ENCODE measurements at regions not wholly inside any gene's neighbourhood (a gene's known extent, or its start where the extent isn't known, plus 50 kb on each side); places are given as distances from the start of the nearest gene placed in this dataset.
A peak's percentile ranks its signal among the peaks of the same experiment; 100 is the strongest.
"Not testable (repeated sequence)": the region's sequence is repeated elsewhere in the genome, so short reads cannot be mapped to it uniquely, and the experiment has no call there.

DNA sequence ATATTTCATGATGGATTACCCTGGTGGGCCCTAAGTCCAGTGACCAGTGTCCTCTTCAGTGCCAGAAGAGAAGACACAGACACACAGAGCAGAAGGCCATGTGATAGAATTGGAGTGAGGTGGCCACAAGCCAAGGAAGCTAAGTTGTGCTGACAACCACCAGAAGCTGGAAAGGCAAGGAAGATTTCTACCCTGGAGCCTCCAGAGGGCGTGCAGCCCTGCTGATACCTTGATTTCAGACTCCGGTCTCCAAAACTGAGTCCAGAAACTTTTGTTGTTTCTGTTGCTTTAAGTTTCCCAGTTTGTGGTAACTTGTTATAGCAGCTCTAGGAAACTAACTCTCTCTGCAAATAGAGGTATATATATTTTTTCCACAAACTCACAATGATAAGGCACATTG lies 396.6 kb upstream of the ASIC2 start:
- no peak for DNase-seq (ENCODE audit: low read depth in 3 of 3)

DNA sequence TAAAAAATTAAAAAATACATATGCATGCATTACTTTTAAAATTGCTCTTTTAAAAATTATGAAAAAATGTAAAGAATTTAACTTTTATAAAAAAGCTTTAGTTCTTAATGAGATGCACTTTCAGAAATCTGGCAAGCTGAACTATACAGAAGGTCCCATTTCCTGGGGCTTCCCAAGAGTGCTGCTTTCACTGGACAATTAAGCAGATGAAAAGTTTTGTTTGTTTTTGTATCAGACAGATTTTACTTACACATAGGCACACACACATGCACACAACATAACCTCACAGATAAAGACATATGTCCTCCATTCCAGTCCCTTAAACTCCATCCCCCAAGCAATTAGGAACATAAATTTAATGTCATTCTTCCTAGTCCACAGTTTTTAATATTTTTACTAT lies 402.3 kb upstream of the ASIC2 start:
- no peak for DNase-seq (ENCODE audit: low read depth in 3 of 3)

GRCh38 chr17:33696102-33696501 lies 403.0 kb upstream of the ASIC2 start:
- no peak for DNase-seq (ENCODE audit: low read depth in 3 of 3)

- DNase-seq (ENCODE audit: low read depth in 3 of 3): no peak
Measured at GRCh38 chr17:33697557-33697956, 404.5 kb upstream of the ASIC2 start.

GRCh38 chr17:33701910-33702309 lies 408.8 kb upstream of the ASIC2 start:
- DNase-seq (ENCODE audit: low read depth in 3 of 3): no peak

- DNase-seq (ENCODE audit: low read depth in 3 of 3): no peak
Measured at GRCh38 chr17:33704856-33705255, 411.8 kb upstream of the ASIC2 start.

GRCh38 chr17:33709881-33710280 lies 416.8 kb upstream of the ASIC2 start:
- no peak for DNase-seq (ENCODE audit: low read depth in 3 of 3)

GRCh38 chr17:33712120-33712519 lies 419.0 kb upstream of the ASIC2 start:
- no peak for DNase-seq (ENCODE audit: low read depth in 3 of 3)

DNA sequence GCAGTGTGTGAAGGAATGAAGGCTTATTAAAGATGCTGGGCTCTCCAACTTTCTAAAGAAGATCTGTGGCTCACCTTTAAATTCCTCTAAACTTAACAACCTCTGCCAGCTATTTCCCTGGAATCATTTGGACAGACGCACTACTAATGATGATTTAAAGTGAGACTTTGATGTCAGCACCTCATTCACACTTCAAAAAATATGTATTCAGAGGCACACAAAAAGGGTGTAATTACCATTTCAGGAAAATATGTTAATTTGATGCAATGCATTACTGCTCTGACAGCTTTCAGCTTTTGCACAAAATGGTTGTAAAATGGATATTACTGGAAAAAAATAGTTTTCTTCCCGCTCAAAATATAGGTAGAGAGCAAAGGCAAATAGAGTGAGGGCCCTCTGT lies 423.9 kb upstream of the ASIC2 start:
- no peak for DNase-seq (ENCODE audit: low read depth in 3 of 3)

DNA sequence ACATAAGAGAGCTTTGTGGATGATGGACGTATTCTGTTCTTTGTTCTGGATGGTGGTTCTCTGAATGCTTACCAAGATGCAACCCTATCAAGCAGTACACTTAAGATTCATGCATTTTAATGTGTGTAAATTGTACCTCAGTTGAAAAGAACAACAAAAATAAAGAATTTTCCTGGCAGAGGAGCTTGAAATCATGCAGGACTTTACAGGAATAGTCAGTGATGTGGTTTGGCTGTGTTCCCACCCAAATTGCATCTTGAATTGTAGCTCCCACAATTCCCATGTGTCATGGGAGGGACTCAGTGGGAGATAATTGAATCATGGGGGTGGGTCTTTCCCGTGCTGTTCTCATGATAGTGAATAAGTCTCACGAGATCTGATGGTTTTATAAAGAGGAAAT lies 430.6 kb upstream of the ASIC2 start:
- DNase-seq (ENCODE audit: low read depth in 3 of 3): not testable (repeated sequence)

- peak in 2 of 3 donors; percentile 2 to 3 for DNase-seq (ENCODE audit: low read depth in 3 of 3)
Measured at GRCh38 chr17:33725675-33726271, 432.7 kb upstream of the ASIC2 start.

- no peak for DNase-seq (ENCODE audit: low read depth in 3 of 3)
Measured at GRCh38 chr17:33730131-33730530, 437.0 kb upstream of the ASIC2 start.

- no peak for DNase-seq (ENCODE audit: low read depth in 3 of 3)
Measured at GRCh38 chr17:33732116-33732515, 439.0 kb upstream of the ASIC2 start.

- DNase-seq (ENCODE audit: low read depth in 3 of 3): no peak
Measured at GRCh38 chr17:33739714-33740113, 446.6 kb upstream of the ASIC2 start.

- DNase-seq (ENCODE audit: low read depth in 3 of 3): no peak
Measured at GRCh38 chr17:33745047-33745760, 452.1 kb upstream of the ASIC2 start.

DNA sequence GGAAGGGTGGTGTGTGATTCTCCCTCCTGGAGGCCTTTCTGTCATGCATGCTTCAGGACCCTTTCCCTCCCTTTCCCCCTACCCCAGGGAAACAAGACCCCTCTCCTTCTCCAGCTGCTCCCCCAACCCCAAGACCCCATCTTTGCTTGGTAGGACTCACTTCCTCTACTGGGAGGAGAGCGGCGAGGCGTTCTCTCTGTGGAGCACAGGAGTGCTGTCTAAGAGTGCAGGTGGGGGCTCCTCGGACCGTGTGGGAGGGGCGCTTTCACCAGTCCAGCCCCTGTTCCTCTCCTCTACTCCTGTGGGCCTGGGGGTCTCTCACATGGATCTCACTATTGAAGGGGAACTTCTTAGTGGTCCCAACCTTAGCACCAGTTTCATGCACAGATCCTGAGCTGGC lies 456.1 kb upstream of the ASIC2 start:
- DNase-seq (ENCODE audit: low read depth in 3 of 3): no peak

- peak; percentile 13 to 48 (median 29) for DNase-seq (ENCODE audit: low read depth in 3 of 3)
Measured at GRCh38 chr17:33750943-33751701, 458.0 kb upstream of the ASIC2 start.

DNA sequence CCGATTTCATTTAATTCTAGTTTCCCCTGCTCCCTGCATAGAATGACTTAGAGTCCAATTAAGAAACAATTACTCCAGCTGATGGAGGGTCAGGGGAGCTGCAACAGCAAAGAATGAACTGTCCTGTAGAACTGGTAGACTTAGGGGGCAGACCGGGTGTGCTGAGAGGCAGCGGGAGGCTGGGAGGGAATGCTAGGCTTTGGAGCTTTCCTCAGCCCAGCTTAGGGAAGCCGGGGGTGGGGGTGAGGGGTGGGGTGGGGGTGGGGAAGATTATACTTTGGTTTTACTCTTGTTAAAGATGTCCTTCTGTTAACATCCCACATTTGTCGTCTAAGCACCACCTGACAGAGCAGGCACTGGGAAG lies 458.6 kb upstream of the ASIC2 start:
- no peak for DNase-seq (ENCODE audit: low read depth in 3 of 3)

- no peak for DNase-seq (ENCODE audit: low read depth in 3 of 3)
Measured at GRCh38 chr17:33753452-33753851, 460.4 kb upstream of the ASIC2 start.

- DNase-seq (ENCODE audit: low read depth in 3 of 3): no peak
Measured at GRCh38 chr17:33756021-33756420, 462.9 kb upstream of the ASIC2 start.

DNA sequence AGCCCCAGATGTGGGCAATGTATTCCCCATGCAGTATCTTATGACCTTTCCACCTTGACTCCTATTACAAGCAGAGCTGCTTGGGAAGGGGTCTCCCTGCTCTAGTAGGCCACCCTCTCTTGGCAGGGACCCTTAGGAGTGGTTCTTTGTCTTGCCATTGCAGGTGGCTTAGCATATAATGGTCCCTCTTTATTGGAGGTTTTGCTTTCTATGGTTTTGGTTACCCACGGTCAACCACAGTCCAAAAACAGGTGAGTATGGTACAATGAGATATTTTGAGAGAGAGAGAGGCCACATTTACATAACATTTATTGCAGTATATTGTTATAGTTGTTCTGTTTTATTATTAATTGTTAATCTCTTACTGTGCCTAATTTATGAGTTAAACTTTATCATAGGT lies 472.8 kb upstream of the ASIC2 start:
- DNase-seq (ENCODE audit: low read depth in 3 of 3): no peak

GRCh38 chr17:33766721-33767120 lies 473.6 kb upstream of the ASIC2 start:
- DNase-seq (ENCODE audit: low read depth in 3 of 3): no peak

- DNase-seq (ENCODE audit: low read depth in 3 of 3): no peak
Measured at GRCh38 chr17:33769066-33769465, 476.0 kb upstream of the ASIC2 start.
